Endodermal cell (in vitro differentiated cells): ENCODE measurements at regions not wholly inside any gene's neighbourhood (a gene's known extent, or its start where the extent isn't known, plus 50 kb on each side); places are given as distances from the start of the nearest gene placed in this dataset.

Source experiments
- DNase-seq: peaks from one replicate; pipeline ENCODE4 v3.0.0-alpha.2; 2017
- H3K27ac ChIP-seq: 2 replicates; pipeline ENCODE4 v1.5.1; 2013; ENCODE audit warnings: mild to moderate bottlenecking, low read depth, low read length, moderate library complexity
- H3K27me3 ChIP-seq: 2 replicates; pipeline ENCODE4 v1.6.1; 2013; ENCODE audit warnings: mild to moderate bottlenecking, low read length, moderate library complexity; ENCODE audit not compliant: insufficient read depth, control insufficient read depth, poor library complexity, severe bottlenecking
- H3K36me3 ChIP-seq: 2 replicates; pipeline ENCODE4 v1.7.0; 2013; ENCODE audit warnings: mild to moderate bottlenecking, low read length, moderate library complexity; ENCODE audit not compliant: control insufficient read depth, insufficient read depth
- H3K4me1 ChIP-seq: one replicate; pipeline ENCODE4 v1.7.0; 2013; ENCODE audit warnings: low read length; ENCODE audit not compliant: control insufficient read depth, insufficient read depth
- H3K4me3 ChIP-seq: 2 replicates; pipeline ENCODE4 v1.5.1; 2013; ENCODE audit warnings: mild to moderate bottlenecking, low read length, moderate library complexity
- H3K9ac ChIP-seq: 2 replicates; pipeline ENCODE4 v1.6.1; 2013; ENCODE audit warnings: mild to moderate bottlenecking, low read length, moderate library complexity; ENCODE audit not compliant: poor library complexity, severe bottlenecking; ENCODE audit errors: extremely low read depth
- H3K9me3 ChIP-seq: 2 replicates; pipeline ENCODE4 v1.6.1; 2013; ENCODE audit warnings: mild to moderate bottlenecking, low read length, moderate library complexity; ENCODE audit not compliant: control insufficient read depth
- H3K27ac Mint-ChIP-seq: 2 replicates; pipeline ENCODE4 v1.8.0; 2020; ENCODE audit warnings: mixed read lengths
- H3K27me3 Mint-ChIP-seq: 2 replicates; pipeline ENCODE4 v1.8.0; 2021; ENCODE audit warnings: mild to moderate bottlenecking, mixed read lengths; ENCODE audit not compliant: insufficient read depth
- H3K36me3 Mint-ChIP-seq: 2 replicates; pipeline ENCODE4 v1.8.0; 2020; ENCODE audit warnings: low read depth, mixed read lengths
- H3K4me1 Mint-ChIP-seq: 2 replicates; pipeline ENCODE4 v1.8.0; 2020; ENCODE audit warnings: mixed read lengths
- H3K4me3 Mint-ChIP-seq: 2 replicates; pipeline ENCODE4 v1.8.0; 2020; ENCODE audit warnings: mild to moderate bottlenecking, moderate library complexity, mixed read lengths
- H3K9me3 Mint-ChIP-seq: 2 replicates; pipeline ENCODE4 v1.8.0; 2020; ENCODE audit warnings: mild to moderate bottlenecking, mixed read lengths
- WGBS, 2 experiments: methylation state at CpG; one replicate each; pipeline versions ENCODE4 v1.1.5 to v1.1.7; 2013; ENCODE audit warnings: missing lambda C conversion rate in 2 of 2, mixed read lengths in 1 of 2; ENCODE audit not compliant: insufficient coverage in 1 of 2, insufficient read length in 1 of 2; 5-methylcytosine and 5-hydroxymethylcytosine counted together
- TF ChIP-seq, protein P1 (sequence below): fragments of 200-600 bp; sonication (generic); conservative IDR thresholded peaks from 2 replicates; pipeline ENCODE4 v1.5.0; 2021; ENCODE audit warnings: antibody characterized with exemption, mild to moderate bottlenecking

DNA sequence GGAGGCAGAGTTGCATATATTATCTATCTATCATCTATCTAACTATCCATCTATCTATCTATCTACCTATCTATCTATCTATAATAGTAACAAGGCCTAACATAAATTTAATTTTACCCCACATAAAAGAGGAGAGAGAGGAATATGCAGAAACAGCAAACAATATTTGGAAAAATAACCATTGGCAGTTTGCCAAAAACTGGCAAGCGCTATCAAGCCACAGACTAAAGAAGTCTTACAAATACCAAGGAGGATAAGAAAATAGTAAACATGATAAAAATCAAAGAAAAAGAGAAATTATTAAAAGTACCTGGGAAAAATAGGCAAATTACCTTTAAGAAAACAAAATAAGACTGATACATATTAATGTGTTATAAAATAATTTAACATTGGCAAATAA lies 230.8 kb downstream of the CPXCR1 start:
- H3K36me3 ChIP-seq = no peaks in the 10 kb centered on the region
- no peaks in the 10 kb centered on the region for H3K4me1 ChIP-seq
- H3K9me3 ChIP-seq = no peaks in the 10 kb centered on the region
- Mint-ChIP-seq H3K36me3 (no peaks in the 10 kb centered on the region), H3K27me3 (no peaks in the 10 kb centered on the region), H3K9me3 (peaks cover 6% of the 10 kb centered on the region), H3K4me1 (peaks cover 5% of the 10 kb centered on the region), H3K4me3 (no peak overlapping the region), H3K27ac (no peak overlapping the region)
- H3K9ac ChIP-seq = no peak overlapping the region
- H3K4me3 ChIP-seq = no peak overlapping the region
- no peak for DNase-seq
- WGBS, 2 experiments = 100% methylated on average over 1 of the region's 1 CpG; no CpG with 5 or more reads in 1 of the 2 experiments
- TF ChIP-seq, protein P1, sequence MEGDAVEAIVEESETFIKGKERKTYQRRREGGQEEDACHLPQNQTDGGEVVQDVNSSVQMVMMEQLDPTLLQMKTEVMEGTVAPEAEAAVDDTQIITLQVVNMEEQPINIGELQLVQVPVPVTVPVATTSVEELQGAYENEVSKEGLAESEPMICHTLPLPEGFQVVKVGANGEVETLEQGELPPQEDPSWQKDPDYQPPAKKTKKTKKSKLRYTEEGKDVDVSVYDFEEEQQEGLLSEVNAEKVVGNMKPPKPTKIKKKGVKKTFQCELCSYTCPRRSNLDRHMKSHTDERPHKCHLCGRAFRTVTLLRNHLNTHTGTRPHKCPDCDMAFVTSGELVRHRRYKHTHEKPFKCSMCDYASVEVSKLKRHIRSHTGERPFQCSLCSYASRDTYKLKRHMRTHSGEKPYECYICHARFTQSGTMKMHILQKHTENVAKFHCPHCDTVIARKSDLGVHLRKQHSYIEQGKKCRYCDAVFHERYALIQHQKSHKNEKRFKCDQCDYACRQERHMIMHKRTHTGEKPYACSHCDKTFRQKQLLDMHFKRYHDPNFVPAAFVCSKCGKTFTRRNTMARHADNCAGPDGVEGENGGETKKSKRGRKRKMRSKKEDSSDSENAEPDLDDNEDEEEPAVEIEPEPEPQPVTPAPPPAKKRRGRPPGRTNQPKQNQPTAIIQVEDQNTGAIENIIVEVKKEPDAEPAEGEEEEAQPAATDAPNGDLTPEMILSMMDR = no peak
- H3K27me3 ChIP-seq = no peaks in the 10 kb centered on the region
- H3K27ac ChIP-seq = no peak overlapping the region

DNA sequence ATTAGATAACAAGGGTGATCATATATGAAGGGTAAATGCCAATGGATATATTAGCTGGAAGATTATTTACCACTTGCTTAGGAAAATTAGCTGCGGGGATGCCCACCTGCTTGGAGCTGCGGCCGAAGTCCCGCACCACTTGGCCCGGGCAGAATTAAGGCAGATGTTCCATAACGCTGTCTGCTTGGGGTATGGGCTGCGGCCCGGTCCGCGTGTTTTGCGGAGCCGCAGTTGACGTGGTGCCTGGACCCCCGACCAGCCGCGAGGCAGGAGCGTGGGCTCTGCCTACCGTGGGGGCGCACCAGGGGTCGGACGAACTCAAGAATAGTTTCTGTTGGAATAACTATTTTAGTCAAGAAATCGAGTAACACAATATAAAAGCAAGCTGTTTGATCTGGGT lies 235.2 kb downstream of the CPXCR1 start:
- no peaks in the 10 kb centered on the region for H3K4me1 ChIP-seq
- H3K4me3 ChIP-seq = no peak overlapping the region
- H3K27ac Mint-ChIP-seq = peak overlapping the region; percentile 95
- no peak for DNase-seq
- H3K9ac ChIP-seq = no peak overlapping the region
- H3K36me3 Mint-ChIP-seq = no peaks in the 10 kb centered on the region
- peaks cover 6% of the 10 kb centered on the region for H3K9me3 Mint-ChIP-seq
- H3K27me3 ChIP-seq = no peaks in the 10 kb centered on the region
- H3K4me1 Mint-ChIP-seq = peaks cover 18% of the 10 kb centered on the region
- 95% methylated on average over 22 of the region's 22 CpGs; no CpG with 5 or more reads in 1 of the 2 experiments for WGBS, 2 experiments
- no peak overlapping the region for H3K27ac ChIP-seq
- H3K27me3 Mint-ChIP-seq = no peaks in the 10 kb centered on the region
- H3K9me3 ChIP-seq = no peaks in the 10 kb centered on the region
- no peaks in the 10 kb centered on the region for H3K36me3 ChIP-seq
- TF ChIP-seq, protein P1 = no peak
- no peak overlapping the region for H3K4me3 Mint-ChIP-seq

DNA sequence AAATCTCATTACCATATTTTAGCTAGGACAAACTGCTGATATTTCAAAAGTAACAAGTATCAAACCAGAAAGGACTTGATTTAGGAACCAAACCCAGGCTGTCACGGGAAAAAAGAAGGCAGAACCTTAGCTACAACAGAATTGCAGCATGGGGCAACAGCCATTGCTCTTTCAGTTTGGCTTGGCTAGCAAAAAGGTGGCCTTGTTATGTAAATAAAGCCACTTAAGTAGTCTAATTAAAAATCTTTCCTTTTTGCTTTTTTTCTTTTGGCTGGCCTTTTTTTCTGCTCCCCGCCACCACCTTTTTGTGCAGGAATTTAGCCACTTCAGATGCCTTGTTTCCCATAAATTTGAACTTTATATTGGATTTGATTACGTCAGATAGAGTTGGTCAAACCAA lies 235.9 kb downstream of the CPXCR1 start:
- Mint-ChIP-seq H3K4me3 (no peak overlapping the region), H3K9me3 (peaks cover 1% of the 10 kb centered on the region), H3K27me3 (no peaks in the 10 kb centered on the region), H3K27ac (peak overlapping the region; percentile 95), H3K4me1 (peaks cover 18% of the 10 kb centered on the region), H3K36me3 (no peaks in the 10 kb centered on the region)
- H3K27ac ChIP-seq = no peak overlapping the region
- DNase-seq = peak; percentile 51
- H3K36me3 ChIP-seq = no peaks in the 10 kb centered on the region
- no peaks in the 10 kb centered on the region for H3K9me3 ChIP-seq
- TF ChIP-seq, protein P1 = no peak
- no peak overlapping the region for H3K9ac ChIP-seq
- no peaks in the 10 kb centered on the region for H3K4me1 ChIP-seq
- H3K4me3 ChIP-seq = no peak overlapping the region
- WGBS, 2 experiments = 47 to 60% methylated on average over 1 of the region's 3 CpGs
- H3K27me3 ChIP-seq = no peaks in the 10 kb centered on the region
